Activated CD8-positive, alpha-beta memory T cell treated with anti-CD3 and anti-CD28 coated beads, Interleukin-2, amount 50 U/mL, for 4 hours (primary cell): ENCODE measurements at regions not wholly inside any gene's neighbourhood (a gene's known extent, or its start where the extent isn't known, plus 50 kb on each side); places are given as distances from the start of the nearest gene placed in this dataset.

Source experiments
- DNase-seq: peaks from one replicate; pipeline ENCODE4 v3.0.0-alpha.2; 2020

DNA sequence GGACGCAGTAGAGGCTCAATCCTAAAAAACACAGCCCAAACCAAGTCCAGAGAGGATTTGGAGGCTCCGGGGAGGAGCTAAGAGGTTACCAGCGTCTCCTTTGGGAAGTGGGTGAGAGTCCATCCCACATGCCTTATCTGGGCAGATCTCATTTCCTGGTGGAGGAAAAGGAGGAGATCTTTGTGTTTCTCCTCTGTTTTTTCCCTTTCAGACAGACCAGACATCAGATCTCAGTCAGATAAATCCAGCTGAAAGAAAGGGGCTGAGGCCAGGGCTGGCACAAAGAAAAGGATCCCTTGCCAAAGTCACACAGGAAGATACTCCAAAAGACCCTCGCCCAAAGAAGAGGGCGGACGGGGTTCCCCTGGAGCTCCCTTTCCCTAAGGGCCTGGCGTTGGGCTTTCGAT lies 58.3 kb upstream of the COMTD1 start:
- DNase-seq, result no peak

DNA sequence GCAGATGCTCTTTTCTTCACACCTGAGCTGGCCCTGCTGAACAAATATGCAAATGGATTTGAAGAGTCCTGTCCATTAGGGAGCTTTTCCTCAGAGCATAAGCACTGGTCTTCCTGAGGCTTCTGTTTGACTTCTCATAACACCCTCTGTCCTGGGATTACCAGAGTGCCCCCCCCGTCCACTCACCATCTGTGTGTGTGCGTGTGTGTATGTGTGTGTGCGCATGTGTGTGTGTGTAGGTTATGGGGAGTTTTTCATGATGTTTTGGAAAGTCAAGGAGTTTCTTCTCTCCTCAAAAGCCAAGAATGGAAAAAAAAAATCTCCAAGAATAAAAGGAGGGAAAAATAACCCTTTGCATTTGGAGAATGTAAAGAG lies 57.7 kb upstream of the COMTD1 start:
- no peak for DNase-seq

DNA sequence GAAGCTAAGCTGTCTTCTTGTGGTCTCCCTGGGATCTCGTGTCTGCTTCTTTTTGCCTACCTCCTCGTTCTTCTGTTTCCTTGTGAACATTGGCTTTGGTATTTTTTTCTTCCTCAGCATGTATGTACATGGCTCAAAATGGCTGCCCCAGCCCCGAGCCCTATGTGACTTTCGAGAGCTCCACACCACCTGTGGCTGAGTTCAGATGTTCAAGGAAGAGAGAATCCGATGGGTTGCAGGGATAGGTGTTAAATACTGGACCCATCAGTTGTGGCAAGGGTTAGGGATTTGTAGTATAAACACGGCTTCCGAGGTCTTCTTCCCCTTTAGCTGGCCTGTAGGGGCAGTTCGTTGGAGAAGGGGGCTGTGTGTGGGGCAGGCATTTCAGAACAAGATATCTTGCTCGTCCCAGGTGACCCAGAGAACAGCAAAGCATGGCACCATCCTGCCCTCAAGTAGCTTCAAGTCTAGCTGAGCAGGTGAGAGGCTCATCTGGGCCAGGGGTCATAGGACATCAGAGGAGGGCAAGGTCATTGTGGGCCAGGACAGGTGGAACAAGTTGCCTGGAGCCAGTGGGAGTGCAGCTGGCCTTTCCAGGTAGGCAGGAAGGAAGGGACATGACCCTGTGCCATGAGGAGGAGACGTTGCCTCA lies 57.2 kb upstream of the COMTD1 start:
- DNase-seq, result no peak

DNA sequence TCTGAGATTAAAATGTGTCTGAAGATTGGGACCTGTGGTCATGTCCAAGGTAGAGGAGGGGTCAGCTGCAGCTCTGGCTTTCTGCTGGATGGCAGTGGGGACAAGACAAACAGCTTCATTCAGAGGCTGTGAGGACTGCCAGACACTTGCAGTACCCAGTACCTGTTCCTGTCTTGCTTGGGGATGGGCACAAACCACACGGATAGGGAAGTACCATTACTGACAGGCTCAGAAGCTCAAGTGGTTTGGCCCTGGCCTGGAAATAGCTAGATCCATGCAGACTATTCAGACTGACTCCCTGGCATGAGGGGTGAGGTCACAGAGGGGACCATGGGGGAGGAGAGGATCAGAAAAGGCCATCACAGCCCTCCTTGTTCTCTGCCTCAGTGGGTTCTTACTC lies 56.0 kb upstream of the COMTD1 start:
- DNase-seq, result no peak

DNA sequence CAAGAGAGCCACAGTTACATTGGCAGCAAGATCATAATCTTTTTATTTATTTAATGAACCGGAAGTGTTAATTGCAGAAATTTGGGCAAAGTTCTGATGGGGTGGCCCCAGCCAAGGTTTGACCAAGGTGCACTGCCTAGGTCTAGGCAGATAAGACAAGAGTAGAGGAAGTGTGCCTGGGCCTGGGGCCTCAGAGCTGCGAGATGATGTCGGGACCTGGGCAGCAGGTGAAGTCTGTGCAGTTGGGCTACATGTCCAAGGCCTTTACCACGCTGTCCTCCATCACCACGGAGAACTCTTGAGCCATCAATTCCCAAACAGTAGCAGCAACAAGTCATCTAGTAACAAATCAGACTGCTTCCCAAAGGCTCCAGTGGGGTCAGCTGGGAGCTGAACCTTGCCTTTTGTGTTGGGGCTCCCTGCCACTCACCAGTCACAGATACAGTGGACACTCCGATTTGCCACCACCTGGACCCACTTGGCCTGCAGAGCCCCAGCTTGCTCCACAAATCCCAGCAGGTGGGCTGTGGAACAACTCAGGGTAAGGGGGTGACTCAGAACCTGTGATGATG lies 52.5 kb upstream of the COMTD1 start:
- no peak for DNase-seq

DNA sequence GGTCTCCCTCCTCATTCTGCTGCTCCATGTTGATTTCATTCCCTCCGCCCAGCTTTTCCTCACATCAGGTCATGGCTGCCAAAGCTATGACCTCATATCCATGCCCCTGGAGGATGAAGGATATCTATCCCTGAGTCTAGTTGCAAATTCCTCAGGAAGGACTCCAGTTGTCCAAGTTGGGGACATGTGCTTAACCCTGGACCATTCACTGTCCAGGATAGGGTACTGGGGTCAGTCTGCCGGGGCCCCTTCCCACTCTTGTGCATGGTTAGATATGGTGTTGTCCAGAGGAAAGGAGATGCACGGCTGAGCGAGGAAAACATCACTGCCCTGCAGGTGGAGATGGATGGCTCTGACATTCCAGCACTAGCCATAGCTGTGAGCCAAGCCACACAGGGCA lies 51.9 kb upstream of the COMTD1 start:
- no peak for DNase-seq

DNA sequence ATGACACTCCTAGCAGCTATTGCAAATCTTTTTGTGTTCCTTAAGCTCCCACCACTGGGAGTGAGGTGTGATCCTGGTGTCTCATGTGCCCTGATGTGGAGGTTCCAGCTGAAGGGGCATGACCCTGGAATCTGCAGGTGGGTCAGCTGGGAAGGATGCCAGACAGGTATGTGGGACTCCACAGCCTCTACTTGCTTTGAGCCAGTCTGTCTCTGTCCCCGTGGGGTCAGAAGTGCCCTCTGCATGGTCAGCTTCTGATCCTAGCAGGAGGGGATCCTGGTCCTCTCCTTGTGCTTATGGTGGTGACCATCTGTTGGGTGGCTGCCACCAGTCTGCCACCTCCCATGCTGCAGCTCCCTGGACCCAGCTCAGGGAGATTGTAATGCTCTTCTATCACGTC lies 51.1 kb upstream of the COMTD1 start:
- no peak for DNase-seq
